Right renal cortex interstitium (tissue), 3 donors: ENCODE measurements at regions not wholly inside any gene's neighbourhood (a gene's known extent, or its start where the extent isn't known, plus 50 kb on each side); places are given as distances from the start of the nearest gene placed in this dataset.

Experiments
- DNase-seq, 3 donors: peaks; one replicate each; pipeline ENCODE4 v3.0.0-alpha.2; 2013; ENCODE audit warnings: low read depth in 3 of 3, low spot score in 2 of 3

DNA sequence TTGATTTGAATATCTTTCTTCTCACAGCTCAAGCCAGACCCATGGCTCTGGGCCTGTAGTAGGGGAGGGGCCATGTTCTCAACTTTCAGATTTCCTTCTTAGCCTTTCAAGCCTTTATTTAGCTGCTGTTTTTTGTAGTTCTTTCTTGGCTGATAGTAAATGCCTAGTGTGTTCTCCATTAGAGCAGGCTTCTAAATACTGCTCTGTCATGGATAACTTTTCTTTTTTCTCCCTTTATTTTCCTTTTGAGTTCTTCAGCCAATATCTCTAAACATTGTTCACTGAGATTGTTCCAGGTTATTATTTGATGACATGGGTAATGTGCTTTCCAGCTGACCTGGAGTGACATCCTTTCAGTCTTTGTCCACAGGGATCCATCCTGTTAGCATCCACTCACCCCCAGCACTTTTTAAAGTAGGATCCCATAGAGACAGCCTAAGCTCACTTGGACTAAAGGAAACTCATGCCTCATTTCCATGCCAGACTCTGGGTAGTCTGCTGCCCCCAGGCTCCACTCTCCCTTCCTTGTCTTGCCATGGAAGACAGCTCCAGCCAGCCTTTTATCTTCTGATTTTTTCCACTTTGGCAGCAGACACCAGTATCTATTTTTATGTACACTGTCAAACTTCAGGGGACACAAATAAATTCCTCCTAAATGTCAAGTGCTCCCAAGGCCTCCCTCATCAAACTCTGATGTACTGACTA lies 645.6 kb downstream of the RNF144B start:
- DNase-seq = no peak

DNA sequence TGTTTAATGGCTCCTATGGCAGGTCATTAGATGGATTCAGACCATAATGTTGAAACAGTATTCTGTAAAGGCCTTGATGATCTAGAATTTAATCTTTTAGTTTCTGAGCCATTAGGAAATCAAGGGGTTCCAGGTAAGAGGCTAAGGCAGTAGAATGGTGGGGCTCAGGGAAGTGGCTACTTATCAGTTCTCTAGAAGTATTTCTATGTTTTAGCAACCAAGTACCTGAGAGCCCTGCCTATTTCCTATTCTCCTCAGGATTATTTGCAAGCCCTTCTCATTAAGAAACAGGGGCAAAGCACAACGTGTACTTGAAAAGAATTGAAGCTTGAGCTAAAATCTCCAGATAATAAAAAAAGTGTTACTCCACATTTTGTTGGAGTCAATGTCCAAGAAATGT lies 646.5 kb downstream of the RNF144B start:
- no peak for DNase-seq

DNA sequence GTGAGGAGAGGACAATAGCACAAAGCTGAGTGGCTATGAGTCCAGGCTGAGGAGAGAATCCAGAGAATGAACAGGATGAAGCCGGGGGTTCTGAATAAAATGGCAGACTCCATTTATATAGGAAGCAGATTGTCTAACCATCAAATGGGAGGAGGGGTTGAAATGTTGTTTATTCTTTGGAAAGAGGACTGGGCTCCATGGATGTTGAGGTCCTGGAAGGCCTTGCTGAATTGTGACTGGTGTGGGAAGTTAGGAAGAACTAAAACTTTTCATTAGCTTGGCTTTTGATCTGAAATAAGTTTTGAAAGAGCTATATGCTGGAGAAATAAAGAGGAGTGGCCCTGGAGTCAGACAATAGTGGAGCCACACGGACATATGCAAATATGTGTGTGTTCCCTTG lies 647.8 kb downstream of the RNF144B start:
- no peak for DNase-seq

DNA sequence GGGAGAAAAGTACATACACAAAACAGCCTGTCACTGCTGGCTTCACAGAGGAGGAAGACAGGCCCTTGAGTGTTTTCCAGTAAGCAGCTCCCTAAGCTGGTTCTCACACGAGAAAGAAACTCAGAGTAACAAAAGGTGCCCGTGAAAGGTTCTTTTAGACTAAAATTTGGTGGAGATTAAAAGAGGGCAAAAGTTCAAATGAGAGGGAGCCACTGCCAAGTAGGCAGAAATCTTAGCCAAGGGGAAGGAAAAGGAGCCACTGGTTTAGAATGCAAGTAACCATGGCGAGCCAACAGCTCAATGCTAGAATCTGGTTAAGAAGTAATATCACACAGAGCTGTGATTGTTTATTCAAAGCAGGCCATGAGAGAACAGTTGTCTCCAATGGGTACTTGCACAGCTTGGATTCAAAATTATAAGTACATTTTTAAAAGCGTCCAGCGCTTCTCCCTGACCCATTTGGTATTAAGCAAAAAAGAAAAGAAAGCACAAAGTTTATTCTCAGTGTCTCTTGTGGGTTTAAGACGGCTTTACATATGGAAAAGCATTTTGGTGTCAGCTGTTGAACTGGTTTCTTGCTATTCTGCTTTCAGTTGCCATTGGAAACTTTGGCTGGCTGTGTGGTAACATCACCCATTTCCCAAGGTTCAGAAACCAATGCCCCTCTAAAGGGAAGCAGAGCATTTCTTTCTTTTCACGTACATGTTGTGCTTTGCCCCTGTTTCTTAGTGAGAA lies 648.5 kb downstream of the RNF144B start:
- no peak for DNase-seq

DNA sequence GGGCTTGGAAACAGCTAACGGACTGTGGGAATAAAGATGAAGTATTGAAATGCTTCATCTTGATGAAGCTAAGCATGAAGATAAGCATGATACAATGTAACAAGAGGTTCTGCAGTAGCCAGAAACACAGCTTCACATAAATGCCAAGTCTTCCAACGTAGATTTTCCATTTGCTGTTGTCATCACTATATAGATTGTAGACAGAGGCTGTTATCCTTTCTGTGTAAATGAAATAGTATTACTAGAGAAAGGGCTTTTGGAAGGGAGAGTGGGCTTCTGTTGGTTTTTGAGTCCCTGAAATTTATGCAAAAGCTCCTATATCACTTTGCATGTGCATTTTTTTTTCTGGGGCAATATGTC lies 649.0 kb downstream of the RNF144B start:
- no peak for DNase-seq

DNA sequence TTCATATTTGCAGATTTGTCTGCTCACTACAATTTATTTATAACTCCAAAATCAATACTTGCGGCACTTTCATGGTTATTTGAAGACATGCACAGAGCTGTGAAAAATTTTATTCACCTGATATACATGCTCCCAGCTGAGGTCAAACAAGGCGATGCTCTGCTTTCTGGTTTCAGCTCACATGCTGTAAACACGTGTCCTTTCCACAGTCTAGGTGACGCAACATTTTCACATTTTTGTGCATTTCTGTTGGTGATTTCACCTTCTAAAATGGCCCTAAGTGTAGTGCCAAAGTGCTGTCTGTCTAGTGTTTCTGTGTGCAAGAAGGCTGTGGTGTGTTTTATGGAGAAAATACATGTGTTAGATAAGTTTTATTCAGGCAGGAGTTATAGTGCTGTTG lies 650.5 kb downstream of the RNF144B start:
- DNase-seq = no peak

DNA sequence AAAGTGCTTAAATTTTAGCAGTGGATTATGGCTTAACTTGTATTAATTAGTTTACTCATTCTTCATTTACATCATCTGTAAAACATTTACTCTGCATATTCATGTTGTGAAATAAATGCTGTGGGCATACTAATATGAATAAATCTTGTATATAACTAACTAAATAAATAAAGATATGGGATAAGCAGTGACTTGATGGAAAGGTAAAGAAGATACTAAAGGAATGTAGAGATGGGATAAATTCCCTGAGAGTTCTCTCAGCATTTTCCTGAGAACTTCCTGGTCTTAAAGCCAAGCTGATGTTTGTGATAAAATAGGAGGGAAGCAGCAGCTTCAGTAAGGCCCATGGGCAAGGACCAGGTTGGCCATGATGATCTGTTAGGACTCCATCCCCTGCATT lies 652.1 kb downstream of the RNF144B start:
- no peak for DNase-seq

DNA sequence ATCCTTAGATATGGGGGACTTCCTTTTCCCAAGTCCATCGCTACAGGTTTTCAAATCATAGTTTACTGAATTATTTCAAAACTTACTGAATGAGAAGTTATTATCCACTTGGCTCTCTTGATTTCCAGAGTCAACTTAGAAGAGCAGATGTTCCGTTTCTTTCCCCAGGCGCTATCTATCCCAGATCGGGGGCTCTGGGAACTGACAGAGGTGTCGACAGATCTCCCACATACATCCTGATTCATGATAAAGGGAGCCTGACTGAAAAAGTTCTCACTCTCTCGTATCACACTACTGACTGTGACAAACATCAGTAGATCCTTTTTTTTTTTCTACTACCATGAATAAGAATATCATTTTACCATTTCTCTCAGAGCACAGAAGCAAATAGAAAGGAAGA lies 654.8 kb downstream of the RNF144B start:
- DNase-seq = no peak

DNA sequence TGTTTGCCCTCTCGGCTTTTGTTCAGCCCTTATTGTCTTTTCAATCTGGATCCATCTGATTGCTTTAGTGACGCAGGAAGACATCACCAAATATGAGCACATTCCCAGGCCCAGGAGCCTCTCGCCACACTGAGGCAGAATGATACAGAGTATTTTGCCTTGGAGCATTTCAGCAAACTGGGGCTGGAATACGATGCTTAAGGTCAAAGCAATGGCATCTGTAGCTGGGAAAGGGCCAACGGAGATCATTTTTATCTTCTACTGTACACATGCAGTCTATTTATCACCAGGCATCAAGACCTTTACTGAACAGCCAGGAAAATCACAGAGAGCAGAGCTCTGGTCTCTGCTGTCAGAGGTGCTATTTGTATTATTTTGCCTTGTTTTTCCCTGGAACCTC lies 655.3 kb downstream of the RNF144B start:
- no peak for DNase-seq

DNA sequence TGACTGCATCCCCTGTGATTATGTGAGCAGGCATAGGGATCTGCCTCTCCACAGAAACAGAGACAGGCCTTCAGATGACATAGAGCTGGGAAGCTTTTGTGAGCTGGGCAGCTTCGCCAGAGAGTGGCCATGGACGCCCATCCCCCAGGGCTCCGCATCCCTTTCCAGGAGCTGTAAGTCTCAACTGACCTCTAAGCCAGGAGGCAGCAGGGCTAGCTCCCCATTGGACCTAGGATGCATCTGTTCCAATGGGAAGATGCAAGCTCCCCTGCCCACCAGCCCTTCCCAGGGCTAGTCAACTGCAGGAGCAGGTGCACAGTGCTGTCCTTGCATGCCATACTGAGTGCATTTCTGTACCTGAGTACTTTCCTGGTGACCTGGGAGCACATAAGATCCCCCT lies 663.6 kb downstream of the RNF144B start:
- DNase-seq = no peak

DNA sequence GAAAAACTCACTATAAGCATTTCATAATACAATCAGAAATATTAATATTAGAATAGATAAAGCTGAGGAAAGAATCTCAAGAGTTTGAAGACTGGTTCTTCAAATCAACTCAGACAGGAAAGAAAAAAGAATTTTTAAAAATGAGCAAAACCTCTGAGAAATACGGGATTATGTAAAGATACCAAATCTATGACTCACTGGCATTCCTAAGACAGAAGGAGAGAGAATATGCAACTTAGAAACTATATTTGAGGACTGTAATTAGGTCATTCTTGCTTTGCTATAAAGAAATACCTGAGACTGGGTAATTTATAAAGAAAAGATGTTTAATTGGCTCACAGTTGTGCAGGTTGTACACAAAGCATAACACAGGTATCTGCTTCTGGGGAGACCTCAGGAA lies 665.1 kb downstream of the RNF144B start:
- DNase-seq = no peak

DNA sequence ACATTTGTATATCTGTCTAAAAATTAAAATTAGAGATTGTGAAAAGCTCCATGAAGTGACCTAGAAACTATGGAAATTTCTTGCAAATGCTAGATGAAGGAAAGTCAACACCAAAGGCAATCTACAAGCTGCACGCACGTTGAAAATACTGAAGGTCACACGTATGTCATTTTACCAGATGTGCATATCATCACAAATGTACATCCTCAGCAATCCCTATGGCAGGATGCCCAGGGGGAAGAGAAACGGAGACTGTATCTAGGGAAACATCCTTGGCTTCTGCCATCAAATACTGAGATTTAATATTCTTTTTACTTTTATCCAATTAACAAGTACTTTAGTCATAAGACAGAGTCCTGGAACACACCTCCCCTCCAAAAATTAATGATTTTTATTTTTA lies 672.0 kb downstream of the RNF144B start:
- no peak for DNase-seq

DNA sequence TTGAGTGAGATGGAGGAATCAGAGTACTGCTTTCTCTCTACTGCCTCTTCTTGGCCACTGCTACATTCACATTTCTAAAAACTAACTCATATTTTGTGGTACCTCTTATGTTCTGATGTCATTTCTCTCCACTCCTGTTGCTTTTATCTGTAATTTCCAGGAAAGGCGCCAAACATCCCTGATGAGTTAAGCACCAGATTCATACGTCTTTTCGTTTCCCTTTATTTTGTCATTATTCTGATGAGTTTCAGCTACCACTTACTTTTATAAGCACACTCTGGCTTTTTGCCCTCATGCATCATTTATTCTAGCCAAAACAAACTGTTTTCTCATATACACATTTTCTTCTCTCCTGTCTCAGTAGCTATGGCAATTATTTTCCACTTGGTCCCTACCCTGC lies 680.0 kb downstream of the RNF144B start:
- DNase-seq = no peak

DNA sequence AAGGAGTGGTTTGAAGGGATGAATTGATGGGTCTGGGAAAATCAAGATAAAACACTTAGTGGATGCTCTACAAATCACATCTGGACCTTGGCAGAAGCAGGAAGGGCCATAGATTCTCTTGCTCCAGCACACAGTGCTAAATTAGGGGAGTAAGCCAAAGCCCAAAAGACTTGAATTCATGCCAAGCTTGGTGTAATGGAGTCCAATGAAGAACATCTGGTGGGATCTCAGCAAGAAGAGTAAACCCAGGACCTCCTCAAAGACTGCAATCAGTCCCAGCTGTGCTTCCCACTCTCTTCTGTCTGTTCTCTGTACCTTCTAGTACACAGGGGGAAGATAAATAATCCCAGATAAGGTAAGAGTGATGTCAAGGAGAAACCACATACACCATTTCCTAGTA lies 683.4 kb downstream of the RNF144B start:
- peak; percentile 5 to 38 (median 12) for DNase-seq

DNA sequence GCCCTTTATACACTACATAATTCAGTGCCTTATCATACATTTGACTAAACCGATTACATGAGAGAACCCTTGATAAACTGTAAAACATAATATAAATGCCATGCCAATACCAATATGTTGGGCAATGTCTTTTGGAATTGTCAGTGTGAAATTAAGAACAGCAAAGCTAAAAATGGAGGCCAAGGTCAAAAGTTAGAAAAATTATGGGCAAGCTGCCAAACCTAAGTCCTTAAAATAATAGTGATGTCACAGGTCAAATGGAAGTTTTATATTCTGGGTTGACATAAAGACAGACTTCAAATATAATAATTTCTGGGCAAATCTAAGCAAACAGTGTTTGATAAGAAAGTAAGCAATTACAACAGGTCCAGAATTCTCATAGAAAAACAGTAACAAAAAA lies 696.7 kb downstream of the RNF144B start:
- no peak for DNase-seq

DNA sequence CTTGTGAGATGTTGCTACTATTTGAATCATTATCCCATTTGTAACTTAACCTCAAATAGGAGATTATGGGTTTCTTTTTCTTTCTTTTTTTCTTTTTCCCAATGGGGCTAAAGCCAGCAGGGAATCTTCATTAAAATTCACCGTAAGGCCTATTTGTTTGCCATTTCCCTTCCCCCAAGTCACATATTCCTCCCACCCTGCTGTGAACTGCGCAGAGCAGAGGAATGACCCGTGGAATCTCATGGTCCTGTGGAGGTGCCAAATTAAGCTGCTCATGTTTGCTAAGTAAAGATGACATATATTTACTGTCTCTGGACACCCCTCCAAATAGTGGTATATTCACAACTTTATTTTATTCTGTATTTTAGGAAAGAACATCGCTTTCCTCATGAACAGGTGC lies 699.3 kb downstream of the RNF144B start:
- no peak for DNase-seq

DNA sequence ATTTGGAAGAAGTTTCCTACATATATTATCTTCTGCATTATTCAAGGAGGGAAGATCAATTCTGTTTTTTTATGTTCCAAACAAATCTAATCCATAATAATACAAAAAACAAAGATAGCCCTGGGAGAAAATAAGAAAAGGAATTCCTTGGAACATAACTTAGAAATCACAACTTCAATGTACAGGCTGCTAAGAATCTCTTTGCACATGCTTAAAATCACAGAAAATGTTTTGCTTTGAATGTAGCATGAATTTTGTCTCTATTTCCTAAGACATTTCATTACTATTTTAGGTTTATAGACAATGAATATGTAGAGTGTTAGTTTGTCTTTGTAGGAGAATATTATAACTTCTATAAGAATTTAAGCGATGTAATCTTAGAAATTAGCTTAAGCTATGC lies 700.1 kb downstream of the RNF144B start:
- DNase-seq = no peak

DNA sequence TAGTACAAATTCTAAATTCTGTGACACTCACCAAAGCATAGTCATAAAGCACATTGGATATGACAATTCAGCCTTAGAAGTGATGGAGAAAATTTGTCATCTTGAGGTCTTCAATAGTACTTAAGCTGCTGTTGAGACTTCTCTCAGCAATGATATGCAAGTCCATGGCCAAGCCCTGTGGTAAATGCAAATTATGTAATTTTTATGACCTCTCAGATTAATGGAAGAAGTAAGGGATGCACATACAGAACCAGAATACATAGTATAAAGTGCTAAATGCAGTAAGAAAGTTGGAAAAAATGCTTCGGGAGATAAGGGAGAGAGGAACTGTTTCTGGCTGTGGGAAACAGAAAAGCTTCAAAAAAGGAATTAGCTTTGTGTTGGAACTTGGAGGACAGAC lies 700.7 kb downstream of the RNF144B start:
- DNase-seq = no peak

DNA sequence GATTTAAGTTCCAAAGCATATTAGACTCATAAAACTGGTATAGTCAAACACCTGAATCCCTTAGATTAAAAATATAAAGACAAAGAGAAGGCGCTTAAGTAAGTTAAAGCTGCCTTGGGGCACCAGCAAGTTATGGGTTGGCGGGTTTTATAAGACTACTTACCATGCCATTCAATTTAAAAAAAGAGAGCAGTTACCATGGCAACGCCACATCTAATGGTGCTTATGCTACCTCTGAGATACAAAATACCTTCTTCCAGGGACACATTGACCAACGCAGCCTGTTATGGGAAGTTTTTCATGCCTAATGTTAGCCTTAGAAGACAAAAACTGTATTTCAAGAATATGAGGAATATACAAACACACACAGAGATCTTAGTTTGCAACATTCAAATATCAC lies 713.6 kb downstream of the RNF144B start:
- DNase-seq = no peak

DNA sequence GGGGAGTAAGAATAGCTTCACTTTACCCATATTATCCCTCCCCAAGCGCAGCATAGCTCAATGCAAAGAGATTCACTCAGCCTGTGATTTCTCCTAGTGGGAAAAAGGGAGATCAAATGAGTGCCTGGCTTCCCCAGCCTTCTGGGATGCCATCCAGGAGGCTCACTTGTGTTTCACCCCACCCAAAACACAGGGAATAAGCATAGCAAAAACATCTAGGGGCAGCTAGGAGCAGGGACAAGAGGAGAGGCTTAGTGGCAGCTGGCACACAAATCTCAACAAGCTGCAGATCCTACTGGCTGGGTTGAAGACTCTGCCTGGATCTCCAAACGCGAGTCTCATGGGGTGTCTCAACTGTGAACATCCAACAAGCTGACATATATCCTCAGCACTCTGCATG lies 715.8 kb downstream of the RNF144B start:
- no peak for DNase-seq

DNA sequence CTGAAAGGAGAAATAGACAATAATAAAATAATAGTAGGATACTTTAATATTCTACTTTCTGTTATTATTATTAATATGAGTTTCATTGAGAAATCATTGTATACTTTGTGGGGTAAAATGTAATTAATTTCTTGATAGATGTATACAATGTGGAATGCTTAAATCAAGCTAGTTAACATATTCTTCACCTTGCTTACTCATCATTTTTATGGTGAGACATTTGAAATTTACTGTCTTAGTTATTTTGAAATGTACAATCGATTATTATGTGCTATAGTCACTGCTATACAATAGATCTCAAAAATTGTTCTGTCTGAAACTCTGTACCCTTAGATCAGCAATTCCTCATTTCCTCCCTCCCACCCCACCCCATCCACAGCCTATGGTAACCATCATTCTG lies 720.3 kb downstream of the RNF144B start:
- DNase-seq = no peak

DNA sequence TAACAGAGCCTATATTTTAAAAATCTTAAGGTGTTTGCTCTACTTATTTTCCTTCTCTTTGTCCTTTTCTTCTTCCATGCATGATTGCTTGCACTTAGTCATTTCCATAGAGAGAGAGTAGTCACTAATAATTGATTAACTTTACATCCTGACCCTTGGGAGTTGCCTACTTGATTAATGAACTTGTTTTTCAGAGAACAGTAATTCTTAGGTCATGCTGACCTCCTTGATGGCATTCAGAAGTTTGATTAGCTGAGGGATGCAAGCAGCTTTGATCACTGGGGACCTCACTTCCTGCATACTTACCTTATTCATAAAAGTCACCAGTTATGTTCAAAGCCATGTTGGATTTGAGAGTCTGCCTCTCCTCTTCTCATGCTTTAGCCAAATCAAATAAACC lies 715.6 kb upstream of the ID4 start:
- no peak for DNase-seq

DNA sequence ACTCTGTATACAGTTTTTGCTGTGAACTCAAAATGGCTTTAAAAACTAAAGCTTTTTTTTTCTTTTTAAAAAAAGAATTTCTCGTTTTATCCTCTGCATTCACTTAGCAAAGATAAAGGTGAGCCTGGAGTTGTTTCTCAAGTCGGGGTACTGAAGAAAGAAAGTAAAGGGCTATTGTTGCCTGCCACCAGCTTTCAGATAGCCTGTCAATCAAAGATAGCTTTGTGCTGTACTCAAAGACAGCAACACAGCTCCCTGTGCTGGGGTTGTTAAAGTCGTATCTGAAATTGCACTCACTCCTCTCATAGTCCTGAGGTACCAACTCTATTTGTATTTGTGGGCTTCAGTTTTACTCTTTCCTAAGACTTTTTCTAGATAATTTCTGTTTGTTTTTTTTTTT lies 710.1 kb upstream of the ID4 start:
- DNase-seq = no peak
